ENCODE measurements at regions not wholly inside any gene's neighbourhood (a gene's known extent, or its start where the extent isn't known, plus 50 kb on each side); places are given as distances from the start of the nearest gene placed in this dataset.

DNA sequence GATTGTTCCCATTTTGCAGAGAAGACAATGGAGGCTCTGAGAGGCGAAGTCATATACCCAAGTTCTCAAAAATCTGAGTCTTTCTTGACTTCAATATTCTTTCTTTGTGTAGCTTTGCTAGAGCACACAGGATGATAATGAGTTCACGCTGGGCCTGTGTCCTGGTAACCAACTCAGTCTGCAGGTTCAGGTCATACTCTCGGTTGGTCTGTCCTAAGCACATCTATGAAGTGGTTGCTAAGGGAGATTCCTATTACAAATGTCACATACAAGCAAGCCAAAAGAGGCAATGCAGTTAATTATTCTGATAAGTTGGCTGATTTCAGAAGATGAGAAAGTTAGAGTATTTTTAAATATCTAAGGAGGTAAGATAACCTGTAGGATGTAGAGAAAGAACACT, 481.0 kb downstream of the SOX6 start:
- no peak overlapping the region for H2AK5ac ChIP-seq (ENCODE audit: insufficient read length, low read length)
- no peak overlapping the region for H4K91ac ChIP-seq (ENCODE audit: insufficient read length, low read depth, low read length)
- no peaks in the 10 kb centered on the region for H3K27me3 ChIP-seq (ENCODE audit: insufficient read depth, low read length)
- DNase-seq, result no peak
- H3K18ac ChIP-seq (ENCODE audit: insufficient read length, low read depth, low read length), result no peak overlapping the region
- H3K23ac ChIP-seq (ENCODE audit: insufficient read length, low read depth, low read length), result no peak overlapping the region
- peaks cover 13% of the 10 kb centered on the region for H3K4me1 ChIP-seq (ENCODE audit: insufficient read depth, low read length)
- H3K4me2 ChIP-seq (ENCODE audit: insufficient read depth, insufficient read length, low read length), result no peak overlapping the region
- no peaks in the 10 kb centered on the region for H4K20me1 ChIP-seq (ENCODE audit: control insufficient read depth, insufficient read depth, insufficient read length)
- H4K5ac ChIP-seq (ENCODE audit: insufficient read length, low read depth, low read length), result no peak overlapping the region
- H3K14ac ChIP-seq (ENCODE audit: insufficient read depth, low read length), result no peak overlapping the region
- Mint-ChIP-seq H3K36me3 (ENCODE audit: insufficient read depth in 1 of 3, low read depth in 3 of 3) (peaks cover 0 to 7% (median 0%) of the 10 kb centered on the region in 3 experiments; a peak in 1 of 7 replicates), H3K4me1 (peaks cover 29 to 30% of the 10 kb centered on the region in 2 experiments), H3K9me3 (peaks cover 3 to 4% of the 10 kb centered on the region in 2 experiments; a peak in 4 of 5 replicates), H3K4me3 (no peak overlapping the region), H3K27me3 (ENCODE audit: low read depth) (peaks cover 5% of the 10 kb centered on the region; the same call in 1 of the 2 replicates), H3K27ac (no peak overlapping the region)
- H3K79me2 ChIP-seq (ENCODE audit: insufficient read depth, low read length), result no peaks in the 10 kb centered on the region
- no peak overlapping the region for H2BK12ac ChIP-seq (ENCODE audit: insufficient read length, low read depth, low read length)
- H3T11ph ChIP-seq (ENCODE audit: low read length), result no peak overlapping the region
- H3K79me1 ChIP-seq (ENCODE audit: insufficient read depth, low read depth, low read length, poor library complexity, severe bottlenecking), result no peaks in the 10 kb centered on the region
- H2BK15ac ChIP-seq (ENCODE audit: low read depth, low read length), result no peak overlapping the region
- WGBS (ENCODE audit: extremely low coverage, insufficient read length, low lambda C conversion rate), result no CpG with 5 or more reads among the region's 3 CpGs
- H3K23me2 ChIP-seq (ENCODE audit: insufficient read length, low read depth, low read length, poor library complexity, severe bottlenecking), result no peaks in the 10 kb centered on the region
- H3K56ac ChIP-seq (ENCODE audit: insufficient read length, low read depth, low read length), result no peak overlapping the region
- no peak overlapping the region for H4K8ac ChIP-seq (replicated peaks; ENCODE audit: insufficient read length, low read depth, low read length)
- H3K4ac ChIP-seq (ENCODE audit: low read depth, low read length), result no peak overlapping the region
- no peak overlapping the region for H3K27ac ChIP-seq (ENCODE audit: insufficient read length, low read depth, low read length)
- no peak overlapping the region for H2BK120ac ChIP-seq (ENCODE audit: low read depth, low read length, poor library complexity, severe bottlenecking)
- H2BK5ac ChIP-seq (ENCODE audit: insufficient read length, low read length), result no peak overlapping the region
- TF ChIP-seq, protein P1, sequence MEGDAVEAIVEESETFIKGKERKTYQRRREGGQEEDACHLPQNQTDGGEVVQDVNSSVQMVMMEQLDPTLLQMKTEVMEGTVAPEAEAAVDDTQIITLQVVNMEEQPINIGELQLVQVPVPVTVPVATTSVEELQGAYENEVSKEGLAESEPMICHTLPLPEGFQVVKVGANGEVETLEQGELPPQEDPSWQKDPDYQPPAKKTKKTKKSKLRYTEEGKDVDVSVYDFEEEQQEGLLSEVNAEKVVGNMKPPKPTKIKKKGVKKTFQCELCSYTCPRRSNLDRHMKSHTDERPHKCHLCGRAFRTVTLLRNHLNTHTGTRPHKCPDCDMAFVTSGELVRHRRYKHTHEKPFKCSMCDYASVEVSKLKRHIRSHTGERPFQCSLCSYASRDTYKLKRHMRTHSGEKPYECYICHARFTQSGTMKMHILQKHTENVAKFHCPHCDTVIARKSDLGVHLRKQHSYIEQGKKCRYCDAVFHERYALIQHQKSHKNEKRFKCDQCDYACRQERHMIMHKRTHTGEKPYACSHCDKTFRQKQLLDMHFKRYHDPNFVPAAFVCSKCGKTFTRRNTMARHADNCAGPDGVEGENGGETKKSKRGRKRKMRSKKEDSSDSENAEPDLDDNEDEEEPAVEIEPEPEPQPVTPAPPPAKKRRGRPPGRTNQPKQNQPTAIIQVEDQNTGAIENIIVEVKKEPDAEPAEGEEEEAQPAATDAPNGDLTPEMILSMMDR (conservative IDR thresholded peaks at IDR 0.05), result no peak
- no peak overlapping the region for H2AFZ ChIP-seq (ENCODE audit: low read length)
- no peak overlapping the region for H2BK20ac ChIP-seq (ENCODE audit: low read depth, low read length, poor library complexity, severe bottlenecking)
- H3K9ac ChIP-seq (ENCODE audit: extremely low read depth, insufficient read length, low read length), result no peak overlapping the region
- H3K9me3 ChIP-seq (ENCODE audit: control insufficient read depth, low read depth, low read length), result no peaks in the 10 kb centered on the region

All from H9 (cell line).